AG09309 (cell line): ENCODE measurements at regions not wholly inside any gene's neighbourhood (a gene's known extent, or its start where the extent isn't known, plus 50 kb on each side); places are given as distances from the start of the nearest gene placed in this dataset.

ENCODE experiments used
- DNase-seq: peaks from one replicate; pipeline ENCODE4 v3.0.0-alpha.2; 2010; ENCODE audit warnings: low read depth
- H3K4me3 ChIP-seq: 2 replicates; pipeline ENCODE4 v1.5.1; 2011; ENCODE audit warnings: mild to moderate bottlenecking, low read depth, low read length, moderate library complexity; ENCODE audit not compliant: control insufficient read depth
- CTCF ChIP-seq: IDR thresholded peaks from 2 replicates; pipeline ENCODE4 v1.5.1; 2011; ENCODE audit warnings: mild to moderate bottlenecking, low read depth, low read length, inconsistent platforms; ENCODE audit not compliant: insufficient read depth, control insufficient read depth; ENCODE audit errors: missing control alignments

GRCh38 chr16:48816393-48816792, 206.4 kb upstream of the N4BP1 start:
- TF ChIP-seq CTCF = no peak
- no peak for DNase-seq
- no peak overlapping the region for H3K4me3 ChIP-seq

GRCh38 chr16:48814994-48815393, 205.0 kb upstream of the N4BP1 start:
- TF ChIP-seq CTCF = no peak
- no peak overlapping the region for H3K4me3 ChIP-seq
- no peak for DNase-seq

- no peak for TF ChIP-seq CTCF
- H3K4me3 ChIP-seq = no peak overlapping the region
- DNase-seq = no peak
Observed at GRCh38 chr16:48813485-48813884, 203.5 kb upstream of the N4BP1 start.

- TF ChIP-seq CTCF = no peak
- H3K4me3 ChIP-seq = no peak overlapping the region
- no peak for DNase-seq
Observed at GRCh38 chr16:48812856-48813255, 202.9 kb upstream of the N4BP1 start.

GRCh38 chr16:48811478-48811877, 201.5 kb upstream of the N4BP1 start:
- TF ChIP-seq CTCF = no peak
- no peak overlapping the region for H3K4me3 ChIP-seq
- no peak for DNase-seq

GRCh38 chr16:48810803-48811453, 200.9 kb upstream of the N4BP1 start:
- no peak overlapping the region for H3K4me3 ChIP-seq
- TF ChIP-seq CTCF = no peak
- no peak for DNase-seq

GRCh38 chr16:48810436-48810802, 200.4 kb upstream of the N4BP1 start:
- H3K4me3 ChIP-seq = no peak overlapping the region
- DNase-seq = no peak
- TF ChIP-seq CTCF = no peak
